ENCODE measurements at regions not wholly inside any gene's neighbourhood (a gene's known extent, or its start where the extent isn't known, plus 50 kb on each side); places are given as distances from the start of the nearest gene placed in this dataset.
A peak's percentile ranks its signal among the peaks of the same experiment; 100 is the strongest.
"Not testable (repeated sequence)": the region's sequence is repeated elsewhere in the genome, so short reads cannot be mapped to it uniquely, and the experiment has no call there.

- no peak for DNase-seq
- Histone ChIP-seq H3K4me3 (no peak overlapping the region), H3K9me3 (no peaks in the 10 kb centered on the region)
Measured at GRCh38 chr14:105945896-105946295, 419.5 kb downstream of the TMEM121 start.

DNA sequence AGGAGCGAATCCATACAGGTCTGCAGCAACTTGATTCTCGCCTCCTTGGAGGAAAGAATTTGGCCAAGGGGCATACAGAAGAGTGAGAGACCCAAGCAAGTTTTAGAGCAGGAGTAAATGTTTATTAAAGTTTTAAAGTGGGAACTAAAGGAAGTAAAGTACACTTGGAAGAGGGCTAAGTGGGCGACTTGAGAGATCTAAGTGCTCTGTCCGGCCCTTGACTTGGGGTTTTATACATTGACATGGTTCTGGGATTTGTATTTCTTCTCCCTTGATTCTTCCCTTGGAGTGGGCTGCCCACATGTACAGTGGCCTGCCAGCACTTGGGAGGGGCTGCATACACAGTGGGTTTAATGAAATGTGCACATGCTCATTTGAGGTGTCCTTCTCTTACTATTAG, 421.2 kb downstream of the TMEM121 start:
- TF ChIP-seq, protein P1, sequence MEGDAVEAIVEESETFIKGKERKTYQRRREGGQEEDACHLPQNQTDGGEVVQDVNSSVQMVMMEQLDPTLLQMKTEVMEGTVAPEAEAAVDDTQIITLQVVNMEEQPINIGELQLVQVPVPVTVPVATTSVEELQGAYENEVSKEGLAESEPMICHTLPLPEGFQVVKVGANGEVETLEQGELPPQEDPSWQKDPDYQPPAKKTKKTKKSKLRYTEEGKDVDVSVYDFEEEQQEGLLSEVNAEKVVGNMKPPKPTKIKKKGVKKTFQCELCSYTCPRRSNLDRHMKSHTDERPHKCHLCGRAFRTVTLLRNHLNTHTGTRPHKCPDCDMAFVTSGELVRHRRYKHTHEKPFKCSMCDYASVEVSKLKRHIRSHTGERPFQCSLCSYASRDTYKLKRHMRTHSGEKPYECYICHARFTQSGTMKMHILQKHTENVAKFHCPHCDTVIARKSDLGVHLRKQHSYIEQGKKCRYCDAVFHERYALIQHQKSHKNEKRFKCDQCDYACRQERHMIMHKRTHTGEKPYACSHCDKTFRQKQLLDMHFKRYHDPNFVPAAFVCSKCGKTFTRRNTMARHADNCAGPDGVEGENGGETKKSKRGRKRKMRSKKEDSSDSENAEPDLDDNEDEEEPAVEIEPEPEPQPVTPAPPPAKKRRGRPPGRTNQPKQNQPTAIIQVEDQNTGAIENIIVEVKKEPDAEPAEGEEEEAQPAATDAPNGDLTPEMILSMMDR (IDR thresholded peaks at IDR 0.05) = no peak
- TF ChIP-seq POLR2A (IDR thresholded peaks at IDR 0.05) = no peak
- no peak for DNase-seq

More at GRCh38 chr14:105945896-105946295, 419.5 kb downstream of the TMEM121 start:
- H3K36me3 ChIP-seq = no peaks in the 10 kb centered on the region
- H3K4me1 ChIP-seq = peaks cover 0 to 6% (median 0%) of the 10 kb centered on the region in 3 donors
- no peak overlapping the region for H3K27ac ChIP-seq
- intact Hi-C loops (cut with DNase I) = no loop called here
- H3K27me3 ChIP-seq = peaks cover 0 to 3% (median 0%) of the 10 kb centered on the region in 4 donors
- 48 to 66% methylated on average over 4 to 7 of the region's 7 CpGs for WGBS, 2 donors
- TF ChIP-seq, protein P1 (IDR thresholded peaks at IDR 0.05) = peak in 1 of 6 experiments; percentile 10
- TF ChIP-seq POLR2A (IDR thresholded peaks at IDR 0.05) = no peak

GRCh38 chr14:105948955-105949354, 422.6 kb downstream of the TMEM121 start:
- WGBS, 2 donors = 46% methylated on average over 3 of the region's 3 CpGs
- H3K4me3 ChIP-seq; H3K27ac ChIP-seq; H3K9me3 ChIP-seq; H3K36me3 ChIP-seq; DNase-seq; H3K4me1 ChIP-seq; intact Hi-C loops (cut with DNase I): not testable (repeated sequence)
- peaks cover 0 to 16% (median 0%) of the 10 kb centered on the region in 4 donors for H3K27me3 ChIP-seq

More for the DNA sequence above, 421.2 kb downstream of the TMEM121 start:
- no peaks in the 10 kb centered on the region for H3K36me3 ChIP-seq
- 61 to 62% methylated on average over 3 to 4 of the region's 4 CpGs for WGBS, 2 donors
- intact Hi-C loops (cut with DNase I) = no loop called here
- H3K27me3 ChIP-seq = peaks cover 0 to 16% (median 0%) of the 10 kb centered on the region in 4 donors
- H3K9me3 ChIP-seq = no peaks in the 10 kb centered on the region
- H3K4me3 ChIP-seq = no peak overlapping the region
- peaks cover 0 to 6% (median 0%) of the 10 kb centered on the region in 3 donors for H3K4me1 ChIP-seq
- no peak overlapping the region for H3K27ac ChIP-seq

GRCh38 chr14:105950364-105950892, 424.0 kb downstream of the TMEM121 start:
- H3K4me1 ChIP-seq = not testable (repeated sequence)

GRCh38 chr14:105951399-105951798, 425.0 kb downstream of the TMEM121 start:
- intact Hi-C loops (cut with DNase I) = no loop called here
- Histone ChIP-seq H3K9me3 (no peaks in the 10 kb centered on the region), H3K36me3 (no peaks in the 10 kb centered on the region), H3K27ac (no peak overlapping the region), H3K4me1 (no peaks in the 10 kb centered on the region), H3K4me3 (no peak overlapping the region), H3K27me3 (peaks cover 0 to 13% (median 0%) of the 10 kb centered on the region in 4 donors)
- no peak for TF ChIP-seq POLR2A (IDR thresholded peaks at IDR 0.05)
- TF ChIP-seq, protein P1 (IDR thresholded peaks at IDR 0.05) = no peak
- no peak for DNase-seq
- 58 to 71% methylated on average over 5 of the region's 5 CpGs for WGBS, 2 donors

More at GRCh38 chr14:105950364-105950892, 424.0 kb downstream of the TMEM121 start:
- WGBS, 2 donors = 68 to 73% methylated on average over 5 to 6 of the region's 6 CpGs
- DNase-seq; intact Hi-C loops (cut with DNase I); H3K36me3 ChIP-seq; H3K9me3 ChIP-seq; H3K27ac ChIP-seq; H3K4me3 ChIP-seq: not testable (repeated sequence)
- peaks cover 0 to 13% (median 0%) of the 10 kb centered on the region in 4 donors for H3K27me3 ChIP-seq

DNA sequence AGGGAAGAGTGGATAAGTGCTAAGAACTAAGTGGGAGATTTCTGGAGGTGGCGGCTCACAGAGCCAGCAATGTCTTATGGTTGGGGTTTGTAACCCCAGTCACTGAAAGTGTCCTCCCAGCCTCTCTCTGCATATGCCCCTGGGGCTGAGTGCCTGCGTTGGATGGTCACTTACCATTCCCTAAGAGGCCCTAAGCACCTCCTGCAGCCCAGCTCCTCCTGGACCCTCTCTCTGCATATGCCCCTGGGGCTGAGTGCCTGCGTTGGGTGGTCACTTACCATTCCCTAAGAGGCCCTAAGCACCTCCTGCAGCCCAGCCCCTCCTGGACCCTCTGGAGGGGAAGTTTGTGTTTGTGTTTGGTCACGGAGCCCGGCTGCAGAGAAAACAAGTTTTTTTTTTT, 425.8 kb downstream of the TMEM121 start:
- WGBS, 2 donors = 77 to 83% methylated on average over 4 of the region's 5 CpGs
- H3K4me1 ChIP-seq = no peaks in the 10 kb centered on the region
- TF ChIP-seq POLR2A (IDR thresholded peaks at IDR 0.05) = no peak
- TF ChIP-seq, protein P1 (IDR thresholded peaks at IDR 0.05) = no peak
- intact Hi-C loops (cut with DNase I) = no loop called here
- no peak for DNase-seq
- no peaks in the 10 kb centered on the region for H3K36me3 ChIP-seq
- no peaks in the 10 kb centered on the region for H3K9me3 ChIP-seq
- peaks cover 0 to 13% (median 0%) of the 10 kb centered on the region in 4 donors for H3K27me3 ChIP-seq
- no peak overlapping the region for H3K4me3 ChIP-seq
- no peak overlapping the region for H3K27ac ChIP-seq
